HG03025 (cell line): ENCODE measurements at regions not wholly inside any gene's neighbourhood (a gene's known extent, or its start where the extent isn't known, plus 50 kb on each side); places are given as distances from the start of the nearest gene placed in this dataset.

Experiments used
- ATAC-seq: cut with Tn5 transposase; IDR thresholded peaks from one replicate; pipeline ENCODE4 v1.9.1; 2021; ENCODE audit warnings: mild to moderate bottlenecking, moderate library complexity; ENCODE audit not compliant: unreplicated experiment, low FRiP score

- no peak for ATAC-seq
These were observed 61.5 kb upstream of the HEPHL1 start for GRCh38 chr11:93959663-93960062.

DNA sequence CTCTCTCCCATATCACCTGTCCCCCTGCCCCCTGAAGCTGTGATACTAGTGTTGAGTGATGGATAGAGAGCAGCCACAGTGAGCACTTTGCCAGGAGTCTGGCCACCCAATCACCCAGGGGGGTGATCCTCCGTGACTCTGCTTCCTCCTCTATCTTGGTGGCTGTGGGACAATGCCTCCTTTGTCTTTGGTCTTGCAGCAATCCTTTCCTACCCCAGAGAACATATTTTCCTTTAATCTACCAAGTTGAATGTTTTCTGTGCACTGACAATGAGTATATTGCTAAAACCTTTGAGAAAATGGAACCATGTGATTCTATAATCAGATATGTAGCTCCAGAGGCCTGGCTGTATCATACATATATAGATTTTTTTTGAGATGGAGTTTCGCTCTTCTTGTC, 58.1 kb upstream of the HEPHL1 start:
- ATAC-seq = no peak

DNA sequence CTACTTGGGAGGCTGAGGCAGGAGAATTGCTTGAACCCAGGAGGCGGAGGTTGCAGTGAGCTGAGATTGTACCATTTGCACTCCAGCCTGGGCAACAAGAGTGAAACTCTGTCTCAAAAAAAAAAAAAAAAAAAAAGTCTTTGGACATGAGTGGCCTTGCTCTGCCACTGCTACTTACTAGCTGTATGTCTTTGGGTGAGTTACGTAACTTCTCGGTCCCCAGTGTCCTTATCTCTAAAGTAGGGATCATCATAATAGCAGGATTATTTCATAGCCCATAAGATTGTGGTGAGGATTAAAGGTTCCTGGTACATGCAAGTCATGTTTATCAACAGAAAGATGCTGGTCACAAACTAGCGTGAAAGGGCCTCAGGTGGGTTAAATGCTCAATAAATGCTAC, 53.9 kb upstream of the HEPHL1 start:
- no peak for ATAC-seq

- no peak for ATAC-seq
These were observed 53.2 kb upstream of the HEPHL1 start for GRCh38 chr11:93967944-93968343.

DNA sequence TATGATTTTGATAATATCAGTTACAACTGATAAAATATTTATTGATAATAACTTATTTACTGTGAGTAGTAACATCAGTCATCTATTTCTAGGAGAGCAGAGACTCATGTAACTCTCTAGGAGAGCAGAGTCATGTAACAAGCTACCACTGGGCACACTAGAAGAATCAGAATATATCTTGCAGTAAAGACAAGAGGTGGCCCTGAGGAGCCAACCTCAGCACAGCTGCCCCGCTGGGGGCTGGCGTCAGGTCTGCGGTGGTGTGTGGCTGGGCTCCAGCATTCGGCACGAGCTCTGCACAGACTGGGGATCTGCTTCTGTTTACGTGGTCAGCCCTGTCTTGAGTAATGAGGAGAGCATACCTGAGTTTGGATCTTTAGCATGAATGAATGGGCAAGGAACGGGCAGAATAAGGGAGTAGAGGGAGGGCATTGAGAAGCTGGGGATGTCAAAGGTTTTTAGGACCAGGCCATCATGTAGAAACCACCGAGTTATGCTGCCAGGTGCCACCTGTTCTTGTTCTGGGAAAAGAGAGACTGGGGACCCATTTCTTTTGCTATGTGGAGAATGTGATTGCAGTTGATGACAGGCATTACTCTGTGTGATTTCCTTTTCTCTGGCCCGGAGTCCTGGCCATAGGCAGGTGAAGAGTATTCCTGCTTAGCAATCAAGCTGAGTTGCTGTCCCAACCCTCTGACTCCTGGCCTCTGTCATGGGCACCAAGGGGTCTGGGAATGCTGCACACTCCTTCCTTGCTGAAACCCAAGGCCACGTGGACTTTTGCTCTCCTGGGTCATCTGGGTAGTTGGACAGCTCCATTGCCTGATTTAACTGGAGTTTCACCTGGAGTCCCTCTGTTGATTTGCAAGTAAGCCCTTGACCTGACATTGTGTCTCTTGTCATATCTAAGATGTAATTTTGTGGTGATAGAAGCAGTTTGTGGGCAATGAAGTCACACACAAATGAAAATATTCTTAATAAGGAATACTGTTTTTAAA, 50.9 kb upstream of the HEPHL1 start:
- ATAC-seq = no peak
